ENCODE measurements at regions not wholly inside any gene's neighbourhood (a gene's known extent, or its start where the extent isn't known, plus 50 kb on each side); places are given as distances from the start of the nearest gene placed in this dataset.

GRCh38 chr2:34985474-34985873 is 1370.1 kb upstream of the CRIM1 start:
- no peak for TF ChIP-seq JAZF1 (CRISPR knock-in tag; IDR thresholded peaks at IDR 0.05)
- no peak for TF ChIP-seq ZNF671 (CRISPR knock-in tag; IDR thresholded peaks at IDR 0.05)
- TF ChIP-seq CTCF (IDR thresholded peaks at IDR 0.05): no peak
- no peak for TF ChIP-seq MXD4 (CRISPR knock-in tag; IDR thresholded peaks at IDR 0.05; ENCODE audit: borderline replicate concordance)
- TF ChIP-seq SP1 (CRISPR knock-in tag; conservative IDR thresholded peaks at IDR 0.05): no peak
- TF ChIP-seq ARID4B (CRISPR knock-in tag; IDR thresholded peaks at IDR 0.05; ENCODE audit: borderline replicate concordance): no peak

All from WTC11 (cell line).